Nephron progenitor cell (in vitro differentiated cells): ENCODE measurements at regions not wholly inside any gene's neighbourhood (a gene's known extent, or its start where the extent isn't known, plus 50 kb on each side); places are given as distances from the start of the nearest gene placed in this dataset.

ENCODE experiments used
- DNase-seq: peaks from one replicate; pipeline ENCODE4 v3.0.0; 2021
- H3K27ac Mint-ChIP-seq: 2 replicates; pipeline ENCODE4 v1.8.0; 2021; ENCODE audit warnings: mild to moderate bottlenecking, moderate library complexity, mixed read lengths
- H3K27me3 Mint-ChIP-seq: 2 replicates; pipeline ENCODE4 v1.8.0; 2021; ENCODE audit warnings: mild to moderate bottlenecking, low read depth, mixed read lengths; ENCODE audit not compliant: poor library complexity
- H3K36me3 Mint-ChIP-seq: 2 replicates; pipeline ENCODE4 v1.8.0; 2021; ENCODE audit warnings: low read depth, mixed read lengths
- H3K4me1 Mint-ChIP-seq: 2 replicates; pipeline ENCODE4 v1.8.0; 2021; ENCODE audit warnings: mixed read lengths
- H3K4me3 Mint-ChIP-seq: 2 replicates; pipeline ENCODE4 v1.8.0; 2021; ENCODE audit warnings: mild to moderate bottlenecking, moderate library complexity, mixed read lengths
- H3K9me3 Mint-ChIP-seq: 2 replicates; pipeline ENCODE4 v1.8.0; 2021; ENCODE audit warnings: mild to moderate bottlenecking, moderate library complexity, mixed read lengths
- CTCF ChIP-seq: fragments of 200-600 bp; sonication (generic); IDR thresholded peaks from 2 replicates; pipeline ENCODE4 v1.5.0; 2021; ENCODE audit warnings: antibody characterized with exemption

- Mint-ChIP-seq H3K27ac (peak overlapping the region; percentile 80), H3K36me3 (no peaks in the 10 kb centered on the region), H3K4me3 (no peak overlapping the region), H3K9me3 (no peaks in the 10 kb centered on the region), H3K27me3 (peaks cover 8% of the 10 kb centered on the region), H3K4me1 (peaks cover 25% of the 10 kb centered on the region)
- TF ChIP-seq CTCF: no peak
- no peak for DNase-seq
Observed at GRCh38 chr6:45780523-45780922, 235.1 kb downstream of the CLIC5 start.

- H3K4me3 Mint-ChIP-seq: no peak overlapping the region
Observed at GRCh38 chr6:45775026-45775697, 240.5 kb downstream of the CLIC5 start.

GRCh38 chr6:45773906-45774305, 241.8 kb downstream of the CLIC5 start:
- no peaks in the 10 kb centered on the region for H3K36me3 Mint-ChIP-seq
- DNase-seq: no peak
- no peak for TF ChIP-seq CTCF
- no peak overlapping the region for H3K4me3 Mint-ChIP-seq
- H3K27me3 Mint-ChIP-seq: peaks cover 6% of the 10 kb centered on the region
- H3K9me3 Mint-ChIP-seq: peaks cover 15% of the 10 kb centered on the region
- H3K27ac Mint-ChIP-seq: no peak overlapping the region
- H3K4me1 Mint-ChIP-seq: peaks cover 20% of the 10 kb centered on the region

More at GRCh38 chr6:45775026-45775697, 240.5 kb downstream of the CLIC5 start:
- Mint-ChIP-seq H3K9me3 (peaks cover 5% of the 10 kb centered on the region), H3K27ac (no peak overlapping the region), H3K4me1 (peaks cover 20% of the 10 kb centered on the region), H3K27me3 (peaks cover 6% of the 10 kb centered on the region), H3K36me3 (no peaks in the 10 kb centered on the region)
- DNase-seq: no peak
- TF ChIP-seq CTCF: no peak

- DNase-seq: no peak
- Mint-ChIP-seq H3K4me3 (no peak overlapping the region), H3K27me3 (peaks cover 6% of the 10 kb centered on the region), H3K4me1 (peaks cover 20% of the 10 kb centered on the region), H3K9me3 (peaks cover 18% of the 10 kb centered on the region), H3K27ac (peak overlapping the region; percentile 18), H3K36me3 (no peaks in the 10 kb centered on the region)
- no peak for TF ChIP-seq CTCF
Observed at GRCh38 chr6:45772886-45773495, 242.7 kb downstream of the CLIC5 start.

GRCh38 chr6:45772051-45772450, 243.6 kb downstream of the CLIC5 start:
- H3K27ac Mint-ChIP-seq: no peak overlapping the region
- H3K9me3 Mint-ChIP-seq: peaks cover 18% of the 10 kb centered on the region
- H3K4me3 Mint-ChIP-seq: no peak overlapping the region
- no peaks in the 10 kb centered on the region for H3K36me3 Mint-ChIP-seq
- no peak for DNase-seq
- H3K27me3 Mint-ChIP-seq: peaks cover 6% of the 10 kb centered on the region
- H3K4me1 Mint-ChIP-seq: peaks cover 20% of the 10 kb centered on the region
- no peak for TF ChIP-seq CTCF

GRCh38 chr6:45763281-45763680, 252.4 kb downstream of the CLIC5 start:
- Mint-ChIP-seq H3K4me3 (no peak overlapping the region), H3K27ac (no peak overlapping the region), H3K4me1 (peaks cover 23% of the 10 kb centered on the region), H3K36me3 (peaks cover 20% of the 10 kb centered on the region), H3K9me3 (peaks cover 34% of the 10 kb centered on the region), H3K27me3 (no peaks in the 10 kb centered on the region)
- DNase-seq: no peak
- no peak for TF ChIP-seq CTCF
